Lung microvascular endothelial cell (primary cell): ENCODE measurements at regions not wholly inside any gene's neighbourhood (a gene's known extent, or its start where the extent isn't known, plus 50 kb on each side); places are given as distances from the start of the nearest gene placed in this dataset.
"Not testable (repeated sequence)": the region's sequence is repeated elsewhere in the genome, so short reads cannot be mapped to it uniquely, and the experiment has no call there.

Experiments
- DNase-seq, 2 donors: peaks; one replicate each; pipeline versions ENCODE4 v3.0.0 to v3.0.0-alpha.2; 2010; ENCODE audit warnings: low read depth in 2 of 2

GRCh38 chr14:22492622-22493542, 96.1 kb downstream of the DAD1 start:
- no peak for DNase-seq

GRCh38 chr14:22491683-22492621, 97.1 kb downstream of the DAD1 start:
- no peak for DNase-seq

- not testable (repeated sequence) for DNase-seq
Measured at GRCh38 chr14:22491053-22491452, 98.0 kb downstream of the DAD1 start.

GRCh38 chr14:22489957-22490950, 98.8 kb downstream of the DAD1 start:
- DNase-seq: no peak

GRCh38 chr14:22489244-22489545, 99.8 kb downstream of the DAD1 start:
- no peak for DNase-seq

GRCh38 chr14:22488522-22489243, 100.3 kb downstream of the DAD1 start:
- DNase-seq: no peak

GRCh38 chr14:22487941-22488340, 101.1 kb downstream of the DAD1 start:
- DNase-seq: no peak

- DNase-seq: no peak
Measured at GRCh38 chr14:22487401-22487800, 101.6 kb downstream of the DAD1 start.

- DNase-seq: no peak
Measured at GRCh38 chr14:22486675-22487074, 102.3 kb downstream of the DAD1 start.

GRCh38 chr14:22485649-22486048, 103.4 kb downstream of the DAD1 start:
- DNase-seq: no peak

GRCh38 chr14:22485178-22485577, 103.8 kb downstream of the DAD1 start:
- DNase-seq: no peak

- no peak for DNase-seq
Measured at GRCh38 chr14:22484632-22485031, 104.4 kb downstream of the DAD1 start.

- no peak for DNase-seq
Measured at GRCh38 chr14:22483863-22484593, 105.0 kb downstream of the DAD1 start.

- no peak for DNase-seq
Measured at GRCh38 chr14:22482782-22483553, 106.1 kb downstream of the DAD1 start.

- DNase-seq: no peak
Measured at GRCh38 chr14:22482085-22482694, 106.8 kb downstream of the DAD1 start.

GRCh38 chr14:22481546-22481945, 107.5 kb downstream of the DAD1 start:
- DNase-seq: no peak

GRCh38 chr14:22479776-22480464, 109.1 kb downstream of the DAD1 start:
- DNase-seq: peak in 1 of 2 donors; percentile 27

GRCh38 chr14:22479132-22479531, 109.9 kb downstream of the DAD1 start:
- DNase-seq: no peak
